GM18867 (cell line): ENCODE measurements at regions not wholly inside any gene's neighbourhood (a gene's known extent, or its start where the extent isn't known, plus 50 kb on each side); places are given as distances from the start of the nearest gene placed in this dataset.
A peak's percentile ranks its signal among the peaks of the same experiment; 100 is the strongest.
"Not testable (repeated sequence)": the region's sequence is repeated elsewhere in the genome, so short reads cannot be mapped to it uniquely, and the experiment has no call there.

Experiments
- ATAC-seq: cut with Tn5 transposase; IDR thresholded peaks from one replicate; pipeline ENCODE4 v1.9.1; 2021; ENCODE audit warnings: mild to moderate bottlenecking, moderate library complexity; ENCODE audit not compliant: unreplicated experiment

DNA sequence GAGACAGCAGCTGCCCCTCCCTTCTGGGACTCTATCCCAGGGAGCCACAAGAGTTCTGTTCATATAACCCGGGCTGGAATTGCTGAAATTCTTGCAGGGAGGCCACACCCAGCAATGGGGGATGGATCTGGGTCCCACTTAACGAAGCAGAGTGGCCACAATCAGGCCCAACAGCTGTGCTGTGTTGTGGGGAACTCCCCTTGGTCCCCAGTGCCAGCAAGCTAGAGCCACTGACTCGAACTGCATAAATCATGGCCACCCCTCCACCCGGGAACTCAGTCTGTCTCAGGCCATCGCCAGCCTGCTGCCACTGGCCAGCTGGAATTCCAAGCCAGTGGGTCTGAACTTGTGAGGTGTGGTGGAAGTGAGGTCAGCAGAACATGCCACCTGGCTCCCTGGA is 111.1 kb downstream of the KLF8 start:
- no peak for ATAC-seq

DNA sequence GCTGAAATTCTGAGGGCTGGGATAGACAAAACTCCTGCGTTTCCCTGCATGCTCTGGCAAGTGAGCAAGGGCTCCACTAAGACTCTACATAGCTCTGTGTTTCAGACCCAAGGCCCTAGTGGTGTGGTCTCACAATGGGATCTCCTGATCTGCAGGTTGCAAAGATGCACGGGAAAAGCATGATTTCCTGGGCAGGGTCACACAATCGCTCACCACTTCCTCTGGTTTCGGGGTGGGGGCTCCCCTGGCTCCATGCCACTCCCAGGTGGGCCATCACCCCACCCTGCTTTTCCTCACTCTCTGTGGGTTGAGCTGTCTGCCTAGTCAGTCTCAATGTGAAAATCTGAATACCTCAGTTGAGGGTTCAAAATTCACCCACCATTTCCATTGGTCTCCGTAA is 111.5 kb downstream of the KLF8 start:
- no peak for ATAC-seq

DNA sequence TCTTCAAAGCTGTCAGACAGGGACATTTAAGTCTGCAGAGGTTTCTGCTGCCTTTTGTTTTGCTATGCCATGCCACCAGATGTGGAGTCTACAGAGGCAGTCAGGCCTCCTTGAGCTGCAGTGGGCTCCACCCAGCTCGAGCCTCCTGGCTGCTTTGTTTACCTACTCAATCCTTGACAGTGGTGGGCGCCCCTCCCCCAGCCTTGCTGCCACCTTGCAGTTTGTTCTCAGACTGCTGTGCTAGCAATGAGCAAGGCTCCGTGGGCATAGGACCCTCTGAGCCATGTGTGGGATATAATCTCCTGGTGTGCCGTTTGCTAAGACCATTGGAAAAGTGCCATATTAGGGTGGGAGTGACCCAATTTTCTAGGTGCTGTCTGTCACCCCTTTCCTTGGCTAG is 126.0 kb downstream of the KLF8 start:
- ATAC-seq: not testable (repeated sequence)

DNA sequence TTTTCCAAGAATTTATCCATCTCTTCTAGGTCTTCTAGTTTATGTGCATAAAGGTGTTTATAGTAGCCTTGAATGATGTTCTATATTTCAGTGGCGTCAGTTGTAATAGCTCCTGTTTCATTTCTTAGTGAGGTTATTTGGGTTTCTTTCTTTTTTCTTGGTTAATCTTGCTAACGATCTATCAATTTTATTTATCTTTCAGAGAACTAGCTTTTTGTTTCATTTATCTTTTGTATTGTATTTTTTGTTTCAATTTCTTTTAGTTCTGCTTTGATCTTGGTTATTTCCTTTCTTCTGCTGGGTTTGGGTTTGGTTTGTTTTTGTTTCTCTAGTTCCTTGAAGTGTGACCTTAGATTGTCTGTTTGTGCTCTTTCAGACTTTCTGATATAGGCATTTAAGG is 133.0 kb downstream of the KLF8 start:
- not testable (repeated sequence) for ATAC-seq

DNA sequence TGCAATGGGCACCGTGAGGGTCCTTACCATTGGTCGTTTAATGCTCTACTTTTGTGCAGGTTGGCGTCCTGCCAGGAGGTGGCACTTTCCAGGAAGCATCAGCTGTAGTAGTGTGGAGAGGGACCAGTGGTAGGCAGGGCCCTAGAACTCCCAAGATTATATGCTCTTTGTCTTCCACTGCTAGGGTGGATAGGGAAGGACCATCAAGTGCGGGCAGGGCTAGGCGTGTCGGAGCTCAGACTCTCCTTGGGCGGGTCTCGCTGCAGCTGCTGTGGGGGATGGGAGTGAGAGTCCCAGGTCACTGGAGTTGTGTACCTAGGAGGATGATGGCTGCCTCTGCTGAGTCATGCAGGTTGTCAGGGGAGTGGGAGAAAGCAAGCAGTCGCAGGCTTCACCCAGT is 134.7 kb downstream of the KLF8 start:
- no peak for ATAC-seq

DNA sequence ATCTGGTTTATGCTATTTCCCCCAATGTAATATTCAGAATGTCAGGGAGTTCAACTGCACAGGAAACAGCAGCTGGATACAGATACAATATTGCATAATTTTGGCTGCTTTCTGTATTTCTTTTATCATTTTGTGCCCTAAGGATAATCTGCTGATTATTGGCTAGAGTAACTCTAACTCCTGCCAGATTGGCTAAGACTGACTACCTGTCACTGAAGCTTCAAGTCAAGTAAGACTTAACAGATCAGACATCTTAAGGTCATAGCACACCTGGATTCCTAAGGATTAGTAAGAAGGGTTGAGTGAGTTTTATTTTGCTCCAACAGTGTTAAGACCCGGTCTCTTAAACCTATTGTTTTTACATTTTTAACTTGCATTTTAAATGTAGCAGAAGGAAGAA is 136.8 kb downstream of the KLF8 start:
- no peak for ATAC-seq

DNA sequence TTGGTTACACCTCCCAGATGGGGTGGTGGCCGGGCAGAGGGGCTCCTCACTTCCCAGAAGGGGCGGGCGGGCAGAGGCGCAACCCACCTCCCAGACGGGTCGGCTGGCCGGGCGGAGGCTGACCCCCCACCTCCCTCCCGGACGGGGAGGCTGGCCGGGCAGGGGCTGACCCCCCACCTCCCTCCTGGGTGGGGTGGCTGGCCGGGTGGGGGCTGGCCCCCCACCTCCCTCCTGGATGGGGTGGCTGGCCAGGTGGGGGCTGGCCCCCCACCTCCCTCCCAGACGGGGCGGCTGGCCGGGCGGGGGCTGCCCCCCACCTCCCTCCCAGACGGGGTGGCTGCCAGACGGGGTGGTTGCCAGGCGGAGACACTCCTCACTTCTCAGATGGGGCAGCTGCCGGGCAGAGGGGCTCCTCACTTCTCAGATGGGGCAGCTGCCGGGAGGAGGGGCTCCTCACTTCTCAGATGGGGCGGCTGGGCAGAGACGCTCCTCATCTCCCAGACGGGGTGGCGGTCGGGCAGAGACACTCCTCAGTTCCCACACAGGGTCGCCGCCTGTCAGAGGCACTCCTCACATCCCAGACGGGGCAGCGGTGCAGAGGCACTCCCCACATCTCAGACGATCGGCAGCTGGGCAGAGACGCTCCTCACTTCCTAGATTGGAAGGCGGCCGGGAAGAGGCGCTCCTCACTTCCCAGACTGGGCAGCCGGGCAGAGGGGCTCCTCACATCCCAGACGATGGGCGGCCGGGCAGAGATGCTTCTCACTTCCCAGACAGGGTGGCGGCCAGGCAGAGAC is 148.0 kb downstream of the KLF8 start:
- not testable (repeated sequence) for ATAC-seq

DNA sequence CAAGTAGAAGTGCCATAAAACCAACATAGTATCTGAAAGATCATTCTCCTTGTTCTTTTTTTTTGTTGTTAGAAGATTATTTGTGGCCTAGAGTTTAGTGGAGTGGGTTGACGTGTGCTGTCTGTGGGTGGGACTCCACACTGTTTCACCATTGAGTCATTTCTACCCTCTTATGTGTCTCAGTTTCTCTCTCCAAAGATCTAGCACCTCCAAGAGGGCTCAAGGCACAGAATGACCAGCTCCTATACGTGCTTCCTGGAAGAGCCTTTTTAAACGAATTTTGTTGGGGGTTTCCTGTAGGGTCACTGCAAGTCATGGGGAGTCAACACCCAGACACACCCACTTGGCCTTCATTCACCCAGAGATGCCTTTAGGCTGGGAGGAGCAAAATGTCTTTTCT is 150.1 kb downstream of the KLF8 start:
- ATAC-seq: peak; percentile 57

DNA sequence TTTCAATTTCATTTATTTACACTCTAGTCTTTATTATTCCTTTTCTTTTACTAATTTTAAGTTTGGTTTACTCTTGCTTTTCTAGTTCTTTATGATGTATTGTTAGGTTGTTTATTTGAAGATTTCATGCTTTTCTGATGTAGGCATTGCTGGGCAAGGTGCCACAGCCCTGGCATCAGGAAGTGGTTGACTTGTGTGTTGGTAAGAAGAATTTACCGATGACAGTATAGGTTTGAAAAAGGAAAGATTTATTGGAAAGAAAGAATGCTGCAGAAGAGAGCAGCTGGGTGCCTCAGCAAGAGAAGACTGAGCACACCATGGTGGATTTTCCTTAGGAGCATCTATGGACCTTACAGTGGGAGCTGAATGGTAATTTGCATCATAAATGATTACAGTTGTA is 153.2 kb downstream of the KLF8 start:
- ATAC-seq: no peak

DNA sequence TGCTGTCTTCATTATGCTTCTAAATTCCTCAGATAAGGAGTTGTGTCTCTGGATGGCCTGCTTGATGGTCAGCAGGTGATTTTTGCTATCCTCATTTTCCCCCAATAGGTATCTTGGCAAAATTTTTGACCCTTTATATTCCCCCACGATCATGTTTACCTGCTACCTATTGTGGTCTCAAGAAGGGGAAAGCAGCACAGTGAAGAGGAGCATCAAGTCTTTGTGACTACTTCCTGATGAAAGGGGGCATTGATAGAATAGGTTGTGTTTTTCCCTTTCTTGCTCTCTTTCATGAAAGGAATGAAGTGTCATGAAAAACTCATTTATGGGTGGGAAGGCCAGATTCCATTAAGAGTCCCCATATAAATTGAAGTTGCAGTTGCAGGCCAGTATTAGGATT is 153.8 kb downstream of the KLF8 start:
- ATAC-seq: no peak

DNA sequence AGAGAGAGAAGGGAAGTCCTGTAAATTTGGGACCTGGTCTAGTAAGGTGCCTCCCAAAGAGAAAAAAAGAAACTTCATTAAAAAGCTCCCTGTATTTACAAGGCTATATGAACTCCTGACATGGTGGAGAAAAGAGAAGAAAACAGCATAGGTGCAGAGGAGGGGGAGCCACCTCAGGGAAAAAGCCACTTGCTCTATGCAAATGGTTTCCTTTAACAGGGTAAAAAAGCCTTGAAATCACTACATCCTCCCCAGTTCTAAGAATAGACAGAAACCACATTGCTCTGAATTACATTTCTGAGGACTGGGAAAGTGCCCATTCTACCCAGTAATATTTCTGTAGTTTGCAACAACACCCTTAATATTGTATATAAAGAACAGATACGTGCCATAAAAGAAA is 165.5 kb downstream of the KLF8 start:
- ATAC-seq: no peak

DNA sequence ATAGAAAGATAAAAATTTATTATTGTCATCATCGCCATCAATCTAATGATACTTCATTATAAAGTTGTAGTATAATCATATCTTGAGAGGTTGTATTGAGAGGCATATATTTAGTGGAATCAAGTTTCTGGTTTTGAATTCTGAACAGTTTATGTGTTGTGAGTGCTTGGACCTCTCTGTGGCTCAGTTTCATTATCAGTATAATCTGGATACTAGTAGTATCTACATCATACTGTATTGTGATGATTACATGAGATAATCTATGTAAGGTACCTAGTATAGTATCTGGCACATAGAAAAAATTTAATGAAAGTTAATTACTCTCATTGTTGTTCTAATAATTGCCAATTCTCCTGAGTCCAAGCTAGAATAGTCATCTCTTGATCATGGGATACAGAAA is 161.2 kb upstream of the UBQLN2 start:
- ATAC-seq: no peak

DNA sequence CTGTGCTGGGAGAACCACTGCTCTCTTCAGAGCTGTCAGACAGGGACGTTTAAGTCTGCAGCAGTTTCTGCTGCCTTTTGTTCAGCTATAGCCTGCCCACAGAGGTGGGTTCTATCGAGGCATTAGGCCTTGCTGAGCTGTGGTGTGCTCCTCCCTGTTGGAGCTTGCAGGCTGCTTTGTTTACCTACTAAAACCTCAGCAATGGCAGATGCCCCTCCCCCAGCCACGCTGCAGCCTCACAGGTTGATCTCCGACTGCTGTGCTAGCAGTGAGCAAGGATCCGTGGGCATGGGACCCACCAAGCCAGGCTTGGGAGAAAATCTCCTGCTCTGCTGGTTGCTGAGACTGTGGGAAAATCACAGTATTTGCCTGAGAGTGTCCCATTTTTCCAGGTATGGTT is 133.8 kb upstream of the UBQLN2 start:
- ATAC-seq: no peak

DNA sequence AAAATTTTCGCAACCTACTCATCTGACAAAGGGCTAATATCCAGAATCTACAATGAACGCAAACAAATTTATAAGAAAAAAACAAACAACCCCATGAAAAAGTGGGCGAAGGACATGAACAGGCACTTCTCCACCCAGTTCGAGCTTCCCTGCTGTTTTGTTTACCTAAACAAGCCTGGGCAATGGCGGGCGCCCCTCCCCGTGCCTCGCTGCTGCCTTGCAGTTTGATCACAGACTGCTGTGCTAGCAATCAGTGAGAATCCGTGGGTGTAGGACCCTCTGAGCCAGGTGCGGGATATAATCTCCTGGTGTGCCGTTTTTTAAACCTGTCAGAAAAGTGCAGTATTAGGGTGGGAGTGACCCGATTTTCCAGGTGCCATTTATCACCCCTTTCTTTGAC is 111.4 kb upstream of the UBQLN2 start:
- ATAC-seq: not testable (repeated sequence)

DNA sequence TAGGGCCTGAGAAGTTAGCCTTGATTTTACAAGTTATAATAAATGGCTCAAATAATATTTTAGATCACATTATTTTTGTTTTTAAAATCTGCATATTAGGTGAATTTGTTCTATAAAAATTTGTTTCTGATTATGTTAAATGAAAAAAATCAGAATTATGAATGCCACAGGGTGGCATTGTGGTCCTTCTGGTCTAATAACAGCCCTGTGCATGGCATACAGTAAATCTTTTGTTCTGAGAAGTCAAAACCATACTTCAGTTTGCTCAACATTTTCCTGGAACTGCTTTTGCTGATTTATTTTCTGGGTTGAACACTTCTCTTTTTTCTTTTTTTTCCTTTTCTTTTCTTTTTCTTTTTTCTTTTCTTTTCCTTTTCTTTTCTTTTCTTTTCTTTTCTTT is 101.0 kb upstream of the UBQLN2 start:
- no peak for ATAC-seq

DNA sequence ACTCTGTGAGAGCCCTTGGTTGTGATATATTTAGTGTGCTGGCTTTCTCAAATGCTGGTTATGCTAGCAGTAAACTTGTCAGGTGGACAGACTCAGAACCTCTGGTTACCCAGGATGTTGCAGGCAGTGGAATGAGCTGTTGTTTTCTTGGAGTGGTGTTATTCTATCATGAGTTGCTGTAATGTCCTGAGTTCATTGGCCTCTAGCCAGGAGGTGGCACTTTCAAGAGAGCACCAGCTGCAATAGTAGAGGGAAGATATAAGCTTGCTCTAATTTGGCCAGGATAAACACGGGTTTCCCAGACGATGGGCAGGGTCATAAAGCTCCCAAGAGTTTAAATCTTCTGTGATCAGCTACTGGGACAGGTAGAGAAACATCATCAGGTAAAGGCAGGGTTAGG is 95.0 kb upstream of the UBQLN2 start:
- no peak for ATAC-seq

DNA sequence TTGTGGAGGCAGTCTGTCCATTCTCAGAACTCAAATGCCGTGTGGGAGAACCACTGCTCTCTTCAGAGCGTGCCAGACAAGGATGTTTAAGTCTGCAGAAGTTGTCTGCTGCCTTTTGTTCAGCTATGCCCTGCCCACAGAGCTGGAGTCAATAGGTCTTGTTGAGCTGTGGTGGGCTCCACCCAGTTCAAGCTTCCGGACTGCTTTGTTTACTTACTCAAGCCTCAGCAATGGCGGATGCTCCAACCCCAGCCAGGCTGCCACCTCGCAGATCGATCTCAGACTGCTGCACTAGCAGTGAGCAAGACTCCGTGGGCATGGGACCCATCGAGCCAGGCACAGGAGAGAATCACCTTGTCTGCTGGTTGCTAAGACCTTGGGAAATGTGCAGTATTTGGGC is 68.5 kb upstream of the UBQLN2 start:
- not testable (repeated sequence) for ATAC-seq

DNA sequence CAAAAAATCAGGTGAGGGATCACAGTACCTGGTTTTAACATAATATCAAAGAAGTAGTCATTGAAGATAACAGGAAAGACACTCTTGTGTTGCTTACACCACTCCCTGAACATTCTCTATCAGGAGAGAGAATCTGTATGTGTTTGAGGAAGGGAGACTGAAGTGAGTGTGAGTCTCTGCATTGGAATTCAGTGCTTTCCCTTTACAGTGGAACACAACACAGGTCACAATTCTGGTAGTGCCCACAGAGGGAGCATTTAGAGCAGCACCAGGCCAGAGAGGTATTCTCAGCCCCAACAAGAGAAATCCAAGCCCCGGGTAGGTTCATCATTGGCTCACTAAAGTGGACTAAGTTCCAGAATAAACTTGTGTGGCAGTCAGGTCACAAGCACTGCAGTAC is 64.7 kb upstream of the UBQLN2 start:
- ATAC-seq: no peak

DNA sequence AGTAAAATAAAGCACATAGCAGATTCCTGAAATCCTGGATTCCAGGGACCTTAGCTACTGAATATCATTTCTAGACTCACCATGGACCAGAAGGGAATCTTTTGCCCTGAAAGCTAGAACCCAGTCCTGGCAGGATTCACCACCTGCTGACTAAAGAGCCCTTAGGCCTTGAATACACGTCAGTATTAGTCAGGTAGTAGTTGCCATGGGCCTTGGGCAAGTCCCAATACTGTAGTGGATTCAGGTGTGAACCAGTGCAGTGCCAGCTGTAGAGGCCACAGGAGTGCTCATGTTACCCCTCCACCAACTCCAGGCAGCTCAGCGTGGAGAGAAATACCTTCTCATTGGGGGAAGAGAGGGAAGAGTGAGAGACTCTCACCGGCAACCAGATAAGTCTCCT is 64.1 kb upstream of the UBQLN2 start:
- no peak for ATAC-seq

DNA sequence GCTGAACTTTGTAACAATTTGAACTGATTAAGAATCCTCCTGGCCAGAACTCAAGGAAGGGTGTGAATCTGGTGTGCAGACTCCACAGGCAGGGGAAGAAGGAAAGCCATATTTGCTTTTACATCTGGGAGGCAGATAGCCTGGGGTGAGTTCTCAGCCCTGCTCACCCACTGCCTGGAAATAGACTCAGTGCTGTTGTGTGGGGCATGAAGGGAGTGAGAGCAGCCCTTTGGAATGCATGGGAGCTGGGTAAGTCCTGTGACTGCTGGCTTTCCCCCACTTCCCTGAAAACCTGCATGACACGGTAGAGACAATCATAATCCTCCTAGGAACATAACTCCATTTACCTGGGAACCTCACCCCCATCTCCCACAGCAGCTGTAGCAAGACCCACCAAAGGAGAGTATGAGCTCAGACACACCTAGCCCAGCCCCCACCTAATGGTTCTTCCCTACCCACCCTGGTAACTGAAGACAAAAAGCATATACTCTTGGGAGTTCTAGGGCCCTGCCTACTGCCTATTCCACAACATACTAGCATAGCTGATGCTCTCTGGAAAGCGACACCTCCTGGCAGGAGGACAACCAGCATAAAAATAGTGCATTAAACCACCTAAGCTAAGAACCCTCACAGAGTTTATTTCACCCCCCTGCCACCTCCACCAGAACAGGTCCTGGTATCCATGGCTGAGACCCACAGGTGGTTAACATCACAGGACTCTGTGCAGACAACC is 59.3 kb upstream of the UBQLN2 start:
- no peak for ATAC-seq

DNA sequence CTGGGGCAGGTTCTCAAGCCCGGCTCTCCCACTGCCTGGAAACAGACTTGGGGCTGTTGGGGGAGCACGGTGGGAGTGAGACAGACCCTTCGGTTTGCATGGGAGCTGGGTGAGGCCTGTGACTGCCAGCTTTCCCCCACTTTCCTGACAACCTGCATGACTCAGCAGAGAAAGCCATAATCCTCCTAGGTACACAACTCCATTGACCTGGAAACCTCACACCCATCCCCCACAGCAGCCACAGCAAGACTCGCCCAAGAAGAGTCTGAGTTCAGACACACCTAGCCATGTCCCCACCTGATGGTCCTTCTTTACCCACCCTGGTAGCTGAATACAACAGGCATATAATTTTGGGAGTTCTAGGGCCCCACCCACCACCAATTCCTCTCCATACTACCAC is 57.6 kb upstream of the UBQLN2 start:
- ATAC-seq: no peak
